ENCODE measurements at regions not wholly inside any gene's neighbourhood (a gene's known extent, or its start where the extent isn't known, plus 50 kb on each side); places are given as distances from the start of the nearest gene placed in this dataset.

DNA sequence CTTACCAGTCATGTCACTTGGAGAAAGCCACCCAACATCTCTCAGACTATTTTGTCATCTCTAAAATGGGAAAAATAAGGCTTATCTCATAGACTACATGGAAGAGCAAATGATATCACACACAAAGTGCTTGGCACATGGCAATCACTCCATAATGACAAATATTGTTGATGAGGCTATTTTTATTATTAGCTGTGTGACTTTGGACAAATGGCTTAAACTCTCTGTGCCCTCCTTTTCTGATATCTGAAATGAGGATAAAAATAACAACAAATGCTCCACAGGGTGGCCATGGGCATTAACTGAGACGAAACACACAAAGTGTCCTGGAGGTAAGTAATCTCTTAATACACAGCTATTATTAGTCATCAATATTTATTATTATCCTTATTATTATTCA lies 125.5 kb upstream of the HAND1 start:
- TF ChIP-seq, protein P1, sequence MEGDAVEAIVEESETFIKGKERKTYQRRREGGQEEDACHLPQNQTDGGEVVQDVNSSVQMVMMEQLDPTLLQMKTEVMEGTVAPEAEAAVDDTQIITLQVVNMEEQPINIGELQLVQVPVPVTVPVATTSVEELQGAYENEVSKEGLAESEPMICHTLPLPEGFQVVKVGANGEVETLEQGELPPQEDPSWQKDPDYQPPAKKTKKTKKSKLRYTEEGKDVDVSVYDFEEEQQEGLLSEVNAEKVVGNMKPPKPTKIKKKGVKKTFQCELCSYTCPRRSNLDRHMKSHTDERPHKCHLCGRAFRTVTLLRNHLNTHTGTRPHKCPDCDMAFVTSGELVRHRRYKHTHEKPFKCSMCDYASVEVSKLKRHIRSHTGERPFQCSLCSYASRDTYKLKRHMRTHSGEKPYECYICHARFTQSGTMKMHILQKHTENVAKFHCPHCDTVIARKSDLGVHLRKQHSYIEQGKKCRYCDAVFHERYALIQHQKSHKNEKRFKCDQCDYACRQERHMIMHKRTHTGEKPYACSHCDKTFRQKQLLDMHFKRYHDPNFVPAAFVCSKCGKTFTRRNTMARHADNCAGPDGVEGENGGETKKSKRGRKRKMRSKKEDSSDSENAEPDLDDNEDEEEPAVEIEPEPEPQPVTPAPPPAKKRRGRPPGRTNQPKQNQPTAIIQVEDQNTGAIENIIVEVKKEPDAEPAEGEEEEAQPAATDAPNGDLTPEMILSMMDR (IDR thresholded peaks at IDR 0.05; ENCODE audit: poor library complexity, severe bottlenecking), result no peak
- no peak for TF ChIP-seq TAF1 (IDR thresholded peaks at IDR 0.05; ENCODE audit: low read depth)
- TF ChIP-seq RAD21 (conservative IDR thresholded peaks at IDR 0.05), result no peak
- no peak for TF ChIP-seq POLR2AphosphoS5 (IDR thresholded peaks at IDR 0.05)
- no peak for TF ChIP-seq EZH2 (IDR thresholded peaks at IDR 0.05; ENCODE audit: borderline replicate concordance, insufficient read depth, low read length, poor library complexity, severe bottlenecking)
